ENCODE measurements at regions not wholly inside any gene's neighbourhood (a gene's known extent, or its start where the extent isn't known, plus 50 kb on each side); places are given as distances from the start of the nearest gene placed in this dataset.

DNA sequence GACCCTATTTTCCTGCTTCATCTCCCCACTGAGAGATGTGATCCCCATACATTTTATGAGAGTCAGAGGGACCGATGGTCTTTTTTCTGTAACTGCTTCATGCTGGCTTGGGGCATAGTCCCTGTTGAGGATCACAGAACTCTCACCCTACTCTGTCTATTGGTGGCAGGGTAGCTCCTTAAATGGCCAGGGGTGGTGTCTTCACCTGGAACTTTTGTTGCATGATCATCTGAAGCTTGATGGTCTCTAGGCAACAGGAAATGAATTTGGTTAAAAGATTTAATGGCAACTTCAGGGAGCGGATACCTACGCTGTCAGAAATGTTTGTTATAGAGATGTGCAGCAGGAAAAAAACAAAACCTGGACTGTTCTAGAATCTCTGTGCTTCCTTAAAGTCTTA is 87.0 kb upstream of the GLIS3 start:
- H3K9me3 ChIP-seq (ENCODE audit: low read depth, low read length, poor library complexity, severe bottlenecking): no peaks in the 10 kb centered on the region
- DNase-seq (ENCODE audit: low spot score): no peak
- no peak overlapping the region for H3K4me3 ChIP-seq (ENCODE audit: low read depth, low read length, poor library complexity, severe bottlenecking)
- no TSS peak for BruUV-seq (replicated peaks)
- intact Hi-C loops (cut with micrococcal nuclease; ENCODE audit: unreplicated experiment): no loop called here
- ChIA-PET POLR2A (ENCODE audit: low non-redundant PET) (no interaction called here), CTCF (no interaction called here)
- no peak for TF ChIP-seq EZH2 (IDR thresholded peaks at IDR 0.05; ENCODE audit: borderline replicate concordance, low read depth, low read length, poor library complexity, severe bottlenecking)
- TF ChIP-seq, protein P1, sequence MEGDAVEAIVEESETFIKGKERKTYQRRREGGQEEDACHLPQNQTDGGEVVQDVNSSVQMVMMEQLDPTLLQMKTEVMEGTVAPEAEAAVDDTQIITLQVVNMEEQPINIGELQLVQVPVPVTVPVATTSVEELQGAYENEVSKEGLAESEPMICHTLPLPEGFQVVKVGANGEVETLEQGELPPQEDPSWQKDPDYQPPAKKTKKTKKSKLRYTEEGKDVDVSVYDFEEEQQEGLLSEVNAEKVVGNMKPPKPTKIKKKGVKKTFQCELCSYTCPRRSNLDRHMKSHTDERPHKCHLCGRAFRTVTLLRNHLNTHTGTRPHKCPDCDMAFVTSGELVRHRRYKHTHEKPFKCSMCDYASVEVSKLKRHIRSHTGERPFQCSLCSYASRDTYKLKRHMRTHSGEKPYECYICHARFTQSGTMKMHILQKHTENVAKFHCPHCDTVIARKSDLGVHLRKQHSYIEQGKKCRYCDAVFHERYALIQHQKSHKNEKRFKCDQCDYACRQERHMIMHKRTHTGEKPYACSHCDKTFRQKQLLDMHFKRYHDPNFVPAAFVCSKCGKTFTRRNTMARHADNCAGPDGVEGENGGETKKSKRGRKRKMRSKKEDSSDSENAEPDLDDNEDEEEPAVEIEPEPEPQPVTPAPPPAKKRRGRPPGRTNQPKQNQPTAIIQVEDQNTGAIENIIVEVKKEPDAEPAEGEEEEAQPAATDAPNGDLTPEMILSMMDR (conservative IDR thresholded peaks at IDR 0.05; ENCODE audit: low read depth, low read length): no peak
- H3K27me3 ChIP-seq (replicated peaks; ENCODE audit: insufficient read depth, low read depth, low read length, poor library complexity): no peaks in the 10 kb centered on the region
- no peaks in the 10 kb centered on the region for H3K36me3 ChIP-seq (ENCODE audit: insufficient read depth, low read length, poor library complexity, severe bottlenecking)
- no peak overlapping the region for H3K27ac ChIP-seq (ENCODE audit: low read depth, low read length, poor library complexity, severe bottlenecking)
- peaks cover 10% of the 10 kb centered on the region for H3K4me1 ChIP-seq (ENCODE audit: insufficient read depth, low read length, poor library complexity, severe bottlenecking)

DNA sequence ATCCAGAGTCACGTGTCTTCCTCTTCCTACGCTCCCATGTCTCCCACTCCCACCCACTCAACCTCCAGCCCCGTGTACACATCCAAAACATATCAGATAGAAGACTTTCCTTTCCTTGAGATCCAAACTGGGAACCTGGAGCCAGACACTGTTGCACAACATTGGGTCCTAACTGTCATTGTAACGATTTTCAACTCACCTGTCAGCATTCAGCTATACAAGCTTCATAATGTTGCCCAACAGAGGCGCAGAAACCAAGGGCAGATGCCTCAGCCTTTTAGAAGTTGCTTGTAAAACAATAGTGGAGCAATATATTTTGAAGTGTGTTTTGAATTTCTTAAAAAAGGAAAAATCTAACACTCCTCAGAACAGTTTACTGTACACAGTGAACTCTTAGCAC is 84.9 kb upstream of the GLIS3 start:
- no peak for DNase-seq (ENCODE audit: low spot score)
- Histone ChIP-seq H3K27ac (ENCODE audit: low read depth, low read length, poor library complexity, severe bottlenecking) (no peak overlapping the region), H3K36me3 (ENCODE audit: insufficient read depth, low read length, poor library complexity, severe bottlenecking) (no peaks in the 10 kb centered on the region), H3K4me3 (ENCODE audit: low read depth, low read length, poor library complexity, severe bottlenecking) (no peak overlapping the region), H3K27me3 (replicated peaks; ENCODE audit: insufficient read depth, low read depth, low read length, poor library complexity) (no peaks in the 10 kb centered on the region), H3K4me1 (ENCODE audit: insufficient read depth, low read length, poor library complexity, severe bottlenecking) (peaks cover 10% of the 10 kb centered on the region), H3K9me3 (ENCODE audit: low read depth, low read length, poor library complexity, severe bottlenecking) (no peaks in the 10 kb centered on the region)
- CTCF ChIA-PET: no interaction called here
- POLR2A ChIA-PET (ENCODE audit: low non-redundant PET): interaction anchor here (0.6 kb wide), 1 partner anchor 49 kb away, joined by 3 read pairs; no protein-coding TSS in a partner anchor
- intact Hi-C loops (cut with micrococcal nuclease; ENCODE audit: unreplicated experiment): loop anchor here (5.0 kb wide), 3 partner anchors 373 to 1043 kb away; partner anchors contain the start of gene JAK2
- BruUV-seq (replicated peaks): no TSS peak
- TF ChIP-seq, protein P1 (conservative IDR thresholded peaks at IDR 0.05; ENCODE audit: low read depth, low read length): no peak
- no peak for TF ChIP-seq EZH2 (IDR thresholded peaks at IDR 0.05; ENCODE audit: borderline replicate concordance, low read depth, low read length, poor library complexity, severe bottlenecking)

DNA sequence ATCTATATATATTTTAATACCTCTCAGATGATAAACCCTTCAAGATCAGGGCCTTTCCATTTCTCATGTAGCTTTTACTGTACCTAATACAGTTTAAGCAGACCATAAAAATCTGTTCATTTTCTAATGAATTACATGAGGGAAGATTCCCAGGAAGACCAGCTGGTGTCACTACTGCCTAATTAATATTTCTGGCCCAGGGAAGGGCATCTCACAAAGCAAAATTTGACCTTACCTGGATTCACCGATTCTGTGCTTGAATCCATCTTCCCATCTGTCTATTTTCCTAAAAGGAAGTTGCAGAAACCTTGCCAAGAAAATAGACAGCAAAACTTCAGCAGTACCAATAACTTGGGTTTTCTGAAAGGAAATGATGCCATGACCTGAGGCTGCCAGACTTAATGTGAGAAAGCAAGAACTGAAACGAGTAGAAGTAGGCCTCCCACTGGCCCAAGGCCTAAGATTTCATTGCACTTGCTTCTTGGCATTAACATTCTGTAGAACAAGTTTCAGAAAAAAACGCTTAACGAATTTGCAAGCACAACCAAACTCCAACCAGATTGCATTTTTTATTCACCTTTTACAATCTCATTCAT is 83.0 kb upstream of the GLIS3 start:
- peak; percentile 63 for DNase-seq (ENCODE audit: low spot score)
- intact Hi-C loops (cut with micrococcal nuclease; ENCODE audit: unreplicated experiment): loop anchor here (1.0 to 5.0 kb wide), 4 partner anchors 257 to 1044 kb away; partner anchors contain the start of gene JAK2
- Histone ChIP-seq H3K27ac (ENCODE audit: low read depth, low read length, poor library complexity, severe bottlenecking) (no peak overlapping the region), H3K9me3 (ENCODE audit: low read depth, low read length, poor library complexity, severe bottlenecking) (no peaks in the 10 kb centered on the region), H3K27me3 (replicated peaks; ENCODE audit: insufficient read depth, low read depth, low read length, poor library complexity) (no peaks in the 10 kb centered on the region), H3K4me1 (ENCODE audit: insufficient read depth, low read length, poor library complexity, severe bottlenecking) (peaks cover 10% of the 10 kb centered on the region), H3K4me3 (ENCODE audit: low read depth, low read length, poor library complexity, severe bottlenecking) (no peak overlapping the region), H3K36me3 (ENCODE audit: insufficient read depth, low read length, poor library complexity, severe bottlenecking) (no peaks in the 10 kb centered on the region)
- no TSS peak for BruUV-seq (replicated peaks)
- CTCF ChIA-PET: interaction anchor here (0.8 kb wide), 1 partner anchor 257 kb away, joined by 5 read pairs; no protein-coding TSS in a partner anchor
- TF ChIP-seq, protein P1 (conservative IDR thresholded peaks at IDR 0.05; ENCODE audit: low read depth, low read length): peak; percentile 75
- no peak for TF ChIP-seq EZH2 (IDR thresholded peaks at IDR 0.05; ENCODE audit: borderline replicate concordance, low read depth, low read length, poor library complexity, severe bottlenecking)
- POLR2A ChIA-PET (ENCODE audit: low non-redundant PET): no interaction called here
